WTC11 (cell line): ENCODE measurements at regions not wholly inside any gene's neighbourhood (a gene's known extent, or its start where the extent isn't known, plus 50 kb on each side); places are given as distances from the start of the nearest gene placed in this dataset.

Experiments
- AR ChIP-seq: fragments of 250-450 bp; sonication (Bioruptor Pico); IDR thresholded peaks from 2 replicates; pipeline ENCODE4 v1.9.0; 2021; ENCODE audit warnings: mild to moderate bottlenecking
- CBFB ChIP-seq: sonication (generic); formaldehyde crosslinking; IDR thresholded peaks from 2 replicates; pipeline ENCODE4 v1.8.1; 2022; ENCODE audit warnings: mild to moderate bottlenecking, low read depth, missing genetic modification reagents
- CDX4 ChIP-seq: fragments of 250-450 bp; sonication (Bioruptor Pico); IDR thresholded peaks from 2 replicates; pipeline ENCODE4 v1.9.0; 2021; ENCODE audit warnings: moderate library complexity, mild to moderate bottlenecking, inconsistent platforms, borderline replicate concordance
- CTCF ChIP-seq: fragments of 200-600 bp; IDR thresholded peaks from 2 replicates; pipeline ENCODE4 v1.8.0; 2022; ENCODE audit warnings: antibody characterized with exemption
- FOXJ3 ChIP-seq: sonication (generic); formaldehyde crosslinking; IDR thresholded peaks from 2 replicates; pipeline ENCODE4 v1.9.0; 2021; ENCODE audit warnings: missing genetic modification reagents, mild to moderate bottlenecking, borderline replicate concordance
- HMGA2 ChIP-seq: fragments of 250-450 bp; sonication (Bioruptor Pico); IDR thresholded peaks from 2 replicates; pipeline ENCODE4 v1.4.0; 2021; ENCODE audit warnings: mild to moderate bottlenecking, moderate library complexity
- JUN ChIP-seq: sonication (generic); formaldehyde crosslinking; IDR thresholded peaks from 2 replicates; pipeline ENCODE4 v1.8.0; 2023; ENCODE audit warnings: mild to moderate bottlenecking, missing genetic modification reagents
- USF2 ChIP-seq: sonication (generic); formaldehyde crosslinking; IDR thresholded peaks from 2 replicates; pipeline ENCODE4 v1.8.1; 2023; ENCODE audit warnings: mild to moderate bottlenecking, missing genetic modification reagents, moderate library complexity
- ZSCAN18 ChIP-seq: fragments of 250-450 bp; sonication (Bioruptor Pico); IDR thresholded peaks from 2 replicates; pipeline ENCODE4 v2.1.2; 2022; ENCODE audit warnings: mild to moderate bottlenecking, moderate library complexity

GRCh38 chr1:104825401-104825800, 1075.7 kb downstream of the AMY1C start:
- TF ChIP-seq FOXJ3 (CRISPR knock-in tag) = no peak
- TF ChIP-seq CTCF = no peak
- no peak for TF ChIP-seq ZSCAN18
- no peak for TF ChIP-seq CBFB (CRISPR knock-in tag)
- no peak for TF ChIP-seq JUN (CRISPR knock-in tag)
- TF ChIP-seq USF2 (CRISPR knock-in tag) = no peak
- TF ChIP-seq AR (CRISPR knock-in tag) = no peak
- TF ChIP-seq HMGA2 (CRISPR knock-in tag) = no peak
- TF ChIP-seq CDX4 = no peak
